ENCODE measurements at regions not wholly inside any gene's neighbourhood (a gene's known extent, or its start where the extent isn't known, plus 50 kb on each side); places are given as distances from the start of the nearest gene placed in this dataset.

- no peak overlapping the region for H3K4me3 ChIP-seq (ENCODE audit: insufficient read depth, low read length)
- DNase-seq (ENCODE audit: insufficient read length, low spot score, missing footprints) = peak; percentile 8
- no peak for TF ChIP-seq CTCF (IDR thresholded peaks at IDR 0.05; ENCODE audit: extremely low read depth, low read depth, low read length)
Observed at GRCh38 chr1:195872376-195872775, 735.9 kb downstream of the KCNT2 start.

GRCh38 chr1:195867638-195868037 is 740.6 kb downstream of the KCNT2 start:
- Histone ChIP-seq H3K4me3 (ENCODE audit: insufficient read depth, low read length) (no peak overlapping the region), H3K27ac (ENCODE audit: low read depth, low read length) (no peak overlapping the region), H3K36me3 (ENCODE audit: insufficient read depth, low read length) (no peaks in the 10 kb centered on the region), H3K27me3 (ENCODE audit: insufficient read depth, low read length) (no peaks in the 10 kb centered on the region), H4K20me1 (ENCODE audit: insufficient read depth, low read length) (no peaks in the 10 kb centered on the region), H3K4me2 (ENCODE audit: insufficient read depth, low read length) (no peak overlapping the region), H3K4me1 (ENCODE audit: insufficient read depth, low read length) (no peaks in the 10 kb centered on the region), H3K9me3 (ENCODE audit: low read depth, low read length) (no peaks in the 10 kb centered on the region), H3K79me2 (ENCODE audit: insufficient read depth, low read length) (no peaks in the 10 kb centered on the region), H2AFZ (ENCODE audit: low read length) (no peak overlapping the region)
- no peak for DNase-seq (ENCODE audit: insufficient read length, low spot score, missing footprints)
- no peak for TF ChIP-seq CTCF (IDR thresholded peaks at IDR 0.05; ENCODE audit: extremely low read depth, low read depth, low read length)

More at GRCh38 chr1:195872376-195872775, 735.9 kb downstream of the KCNT2 start:
- no peaks in the 10 kb centered on the region for H4K20me1 ChIP-seq (ENCODE audit: insufficient read depth, low read length)
- H3K79me2 ChIP-seq (ENCODE audit: insufficient read depth, low read length) = no peaks in the 10 kb centered on the region
- H3K9me3 ChIP-seq (ENCODE audit: low read depth, low read length) = no peaks in the 10 kb centered on the region
- no peaks in the 10 kb centered on the region for H3K36me3 ChIP-seq (ENCODE audit: insufficient read depth, low read length)
- no peak overlapping the region for H3K27ac ChIP-seq (ENCODE audit: low read depth, low read length)
- no peaks in the 10 kb centered on the region for H3K4me1 ChIP-seq (ENCODE audit: insufficient read depth, low read length)
- no peak overlapping the region for H3K4me2 ChIP-seq (ENCODE audit: insufficient read depth, low read length)
- no peak overlapping the region for H2AFZ ChIP-seq (ENCODE audit: low read length)
- no peaks in the 10 kb centered on the region for H3K27me3 ChIP-seq (ENCODE audit: insufficient read depth, low read length)

GRCh38 chr1:195866781-195867222 is 741.4 kb downstream of the KCNT2 start:
- Histone ChIP-seq H2AFZ (ENCODE audit: low read length) (no peak overlapping the region), H3K27ac (ENCODE audit: low read depth, low read length) (no peak overlapping the region), H3K9me3 (ENCODE audit: low read depth, low read length) (no peaks in the 10 kb centered on the region), H3K79me2 (ENCODE audit: insufficient read depth, low read length) (no peaks in the 10 kb centered on the region), H3K4me1 (ENCODE audit: insufficient read depth, low read length) (no peaks in the 10 kb centered on the region), H3K36me3 (ENCODE audit: insufficient read depth, low read length) (no peaks in the 10 kb centered on the region), H4K20me1 (ENCODE audit: insufficient read depth, low read length) (no peaks in the 10 kb centered on the region), H3K27me3 (ENCODE audit: insufficient read depth, low read length) (no peaks in the 10 kb centered on the region), H3K4me3 (ENCODE audit: insufficient read depth, low read length) (no peak overlapping the region), H3K4me2 (ENCODE audit: insufficient read depth, low read length) (no peak overlapping the region)
- no peak for TF ChIP-seq CTCF (IDR thresholded peaks at IDR 0.05; ENCODE audit: extremely low read depth, low read depth, low read length)
- no peak for DNase-seq (ENCODE audit: insufficient read length, low spot score, missing footprints)

- no peak overlapping the region for H2AFZ ChIP-seq (ENCODE audit: low read length)
- H4K20me1 ChIP-seq (ENCODE audit: insufficient read depth, low read length) = no peaks in the 10 kb centered on the region
- no peak for DNase-seq (ENCODE audit: insufficient read length, low spot score, missing footprints)
- H3K36me3 ChIP-seq (ENCODE audit: insufficient read depth, low read length) = no peaks in the 10 kb centered on the region
- no peak overlapping the region for H3K4me2 ChIP-seq (ENCODE audit: insufficient read depth, low read length)
- no peak overlapping the region for H3K27ac ChIP-seq (ENCODE audit: low read depth, low read length)
- no peaks in the 10 kb centered on the region for H3K27me3 ChIP-seq (ENCODE audit: insufficient read depth, low read length)
- no peaks in the 10 kb centered on the region for H3K4me1 ChIP-seq (ENCODE audit: insufficient read depth, low read length)
- no peaks in the 10 kb centered on the region for H3K79me2 ChIP-seq (ENCODE audit: insufficient read depth, low read length)
- no peak for TF ChIP-seq CTCF (IDR thresholded peaks at IDR 0.05; ENCODE audit: extremely low read depth, low read depth, low read length)
- H3K9me3 ChIP-seq (ENCODE audit: low read depth, low read length) = no peaks in the 10 kb centered on the region
- no peak overlapping the region for H3K4me3 ChIP-seq (ENCODE audit: insufficient read depth, low read length)
Observed at GRCh38 chr1:195866091-195866780, 742.0 kb downstream of the KCNT2 start.

Measured in osteoblast (primary cell).